Natural killer cell (primary cell): ENCODE measurements at regions not wholly inside any gene's neighbourhood (a gene's known extent, or its start where the extent isn't known, plus 50 kb on each side); places are given as distances from the start of the nearest gene placed in this dataset.

Experiments
- ATAC-seq, 3 donors: fragments of 150-1000 bp in 2 of 3; fragments of 200-7000 bp in 1 of 3; cut with Tn5 transposase; 1 replicate in 1 of 3; 2 replicates in 2 of 3; pipeline ENCODE4 v1.10.0; 2021; ENCODE audit warnings: mild to moderate bottlenecking in 2 of 3, moderate library complexity in 2 of 3
- DNase-seq, 2 donors: peaks; one replicate each; pipeline versions ENCODE4 v3.0.0 to v3.0.0-alpha.2; 2013 to 2021; ENCODE audit warnings: mixed read lengths in 1 of 2
- H3K27ac ChIP-seq: one replicate; pipeline ENCODE4 v1.5.1; 2013; ENCODE audit warnings: mild to moderate bottlenecking, low read length
- H3K27me3 ChIP-seq: one replicate; pipeline ENCODE4 v1.6.1; 2013; ENCODE audit warnings: low read length; ENCODE audit not compliant: control insufficient read depth, insufficient read depth
- H3K36me3 ChIP-seq: one replicate; pipeline ENCODE4 v1.6.1; 2013; ENCODE audit warnings: low read length; ENCODE audit not compliant: control insufficient read depth, insufficient read depth
- H3K4me1 ChIP-seq: one replicate; pipeline ENCODE4 v1.6.1; 2013; ENCODE audit warnings: low read length; ENCODE audit not compliant: control insufficient read depth, insufficient read depth
- H3K4me3 ChIP-seq: one replicate; pipeline ENCODE4 v1.5.1; 2013; ENCODE audit warnings: low read length
- H3K9me3 ChIP-seq: one replicate; pipeline ENCODE4 v1.6.1; 2013; ENCODE audit warnings: low read length; ENCODE audit not compliant: control insufficient read depth, insufficient read depth
- H3K27ac Mint-ChIP-seq, 2 donors: one replicate each; pipeline ENCODE4 v1.8.0; 2022; ENCODE audit warnings: mild to moderate bottlenecking in 2 of 2, mixed read lengths in 2 of 2, moderate library complexity in 1 of 2
- H3K27me3 Mint-ChIP-seq, 2 donors: one replicate each; pipeline ENCODE4 v1.8.0; 2022; ENCODE audit warnings: low read depth in 2 of 2, mixed read lengths in 2 of 2
- H3K36me3 Mint-ChIP-seq: one replicate; pipeline ENCODE4 v1.8.0; 2022; ENCODE audit warnings: mixed read lengths
- H3K4me1 Mint-ChIP-seq, 2 donors: one replicate each; pipeline ENCODE4 v1.8.0; 2022; ENCODE audit warnings: mixed read lengths in 2 of 2
- H3K4me3 Mint-ChIP-seq: one replicate; pipeline ENCODE4 v1.8.0; 2022; ENCODE audit warnings: mild to moderate bottlenecking, moderate library complexity, mixed read lengths
- H3K9me3 Mint-ChIP-seq, 2 donors: one replicate each; pipeline ENCODE4 v1.8.0; 2022; ENCODE audit warnings: mixed read lengths in 2 of 2
- CTCF ChIP-seq: fragments of 200-600 bp; IDR thresholded peaks from one replicate; pipeline ENCODE4 v1.8.0; 2022; ENCODE audit warnings: antibody characterized with exemption
- WGBS: methylation state at CpG from one replicate; pipeline ENCODE4 v1.1.7; 2013; ENCODE audit warnings: missing lambda C conversion rate; ENCODE audit not compliant: insufficient coverage; 5-methylcytosine and 5-hydroxymethylcytosine counted together
- intact Hi-C: fragments of 100-400 bp; cut with micrococcal nuclease; formaldehyde crosslinking; loops from one replicate; pipeline ENCODE4 v1.14.2; 2022

DNA sequence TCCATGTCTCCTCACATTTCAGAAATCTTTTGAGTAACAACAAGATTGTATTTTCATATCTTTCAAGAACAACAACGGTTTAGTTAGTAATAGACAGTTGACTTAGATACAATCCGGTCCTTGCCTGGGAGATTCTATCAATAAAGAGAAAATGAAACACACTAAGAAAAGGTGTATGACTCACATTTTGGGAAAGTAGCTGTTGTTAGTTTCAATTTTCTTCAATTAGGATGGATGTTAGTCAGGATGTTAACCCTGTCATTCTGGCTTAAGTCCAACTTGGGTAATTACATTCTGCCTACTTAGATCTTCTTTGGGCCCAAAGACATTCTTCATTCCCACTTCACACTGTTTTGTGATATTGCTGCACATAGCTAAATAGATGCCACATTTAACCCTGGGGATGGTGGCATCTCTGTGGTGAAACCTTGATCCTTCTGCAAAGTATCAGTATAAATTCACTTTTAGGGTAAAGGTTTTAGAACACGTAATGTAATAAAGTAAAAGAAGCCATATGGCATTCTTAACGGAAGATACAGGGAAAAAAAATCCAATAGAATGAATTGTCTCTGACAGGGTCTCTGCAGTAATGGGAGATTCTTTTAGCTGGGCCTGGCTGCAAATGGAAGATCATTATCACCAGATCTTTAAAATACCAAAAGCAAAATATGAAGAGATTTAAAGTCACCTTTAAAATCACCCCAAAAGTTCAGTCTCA lies 365.5 kb downstream of the FIGN start:
- Mint-ChIP-seq H3K4me1 (no peaks in the 10 kb centered on the region), H3K4me3 (no peak overlapping the region), H3K27me3 (no peaks in the 10 kb centered on the region), H3K36me3 (peaks cover 7% of the 10 kb centered on the region), H3K9me3 (peaks cover 9 to 25% of the 10 kb centered on the region in 2 donors), H3K27ac (no peak overlapping the region)
- H3K27ac ChIP-seq = no peak overlapping the region
- ATAC-seq = no peak
- H3K4me3 ChIP-seq = no peak overlapping the region
- intact Hi-C loops = no loop called here
- H3K27me3 ChIP-seq = no peaks in the 10 kb centered on the region
- no peaks in the 10 kb centered on the region for H3K4me1 ChIP-seq
- no peak for DNase-seq
- WGBS = 92% methylated on average over 4 of the region's 4 CpGs
- no peak for TF ChIP-seq CTCF
- peaks cover 3% of the 10 kb centered on the region for H3K9me3 ChIP-seq
- H3K36me3 ChIP-seq = no peaks in the 10 kb centered on the region

DNA sequence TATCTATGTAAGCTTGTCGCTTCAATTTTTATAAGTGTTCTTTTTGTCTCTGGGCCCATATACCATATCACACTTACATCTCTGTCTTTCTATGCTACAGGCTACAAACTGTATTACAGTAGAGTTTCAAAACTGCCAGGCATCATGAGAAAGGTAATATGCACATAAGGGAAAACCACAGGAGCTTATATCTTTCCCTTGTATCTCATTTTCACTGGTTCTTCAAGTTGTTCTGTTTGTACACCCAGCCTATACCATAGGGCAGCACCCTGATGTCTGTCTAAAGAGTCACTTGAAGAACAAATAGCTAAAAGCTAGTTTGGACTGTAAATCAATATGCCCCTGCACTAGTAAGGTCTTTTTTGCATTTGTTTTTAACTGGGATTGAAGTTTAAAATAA lies 366.7 kb downstream of the FIGN start:
- DNase-seq (no peak), ATAC-seq (no peak)
- H3K36me3 ChIP-seq = no peaks in the 10 kb centered on the region
- H3K4me1 Mint-ChIP-seq = no peaks in the 10 kb centered on the region
- no peaks in the 10 kb centered on the region for H3K27me3 ChIP-seq
- H3K27ac ChIP-seq = no peak overlapping the region
- intact Hi-C loops = no loop called here
- no peak for TF ChIP-seq CTCF
- H3K27me3 Mint-ChIP-seq = no peaks in the 10 kb centered on the region
- WGBS = no CpG with 5 or more reads among the region's 1 CpG
- no peaks in the 10 kb centered on the region for H3K4me1 ChIP-seq
- H3K4me3 ChIP-seq = no peak overlapping the region
- no peak overlapping the region for H3K27ac Mint-ChIP-seq
- H3K36me3 Mint-ChIP-seq = peaks cover 7% of the 10 kb centered on the region
- peaks cover 3% of the 10 kb centered on the region for H3K9me3 ChIP-seq
- no peak overlapping the region for H3K4me3 Mint-ChIP-seq
- peaks cover 11 to 32% of the 10 kb centered on the region in 2 donors for H3K9me3 Mint-ChIP-seq

- DNase-seq (no peak), ATAC-seq (no peak)
- H3K27ac ChIP-seq = no peak overlapping the region
- H3K4me1 Mint-ChIP-seq = no peaks in the 10 kb centered on the region
- H3K36me3 Mint-ChIP-seq = peaks cover 7% of the 10 kb centered on the region
- no peak overlapping the region for H3K4me3 ChIP-seq
- H3K9me3 Mint-ChIP-seq = peaks cover 11 to 31% of the 10 kb centered on the region in 2 donors
- no peak overlapping the region for H3K27ac Mint-ChIP-seq
- no peak for TF ChIP-seq CTCF
- H3K36me3 ChIP-seq = no peaks in the 10 kb centered on the region
- no peaks in the 10 kb centered on the region for H3K27me3 Mint-ChIP-seq
- peaks cover 3% of the 10 kb centered on the region for H3K9me3 ChIP-seq
- H3K27me3 ChIP-seq = no peaks in the 10 kb centered on the region
- H3K4me3 Mint-ChIP-seq = no peak overlapping the region
- H3K4me1 ChIP-seq = no peaks in the 10 kb centered on the region
- intact Hi-C loops = no loop called here
Observed at GRCh38 chr2:163368655-163369054, 367.2 kb downstream of the FIGN start.
